Esophagus muscularis mucosa (tissue), 4 donors: ENCODE measurements at regions not wholly inside any gene's neighbourhood (a gene's known extent, or its start where the extent isn't known, plus 50 kb on each side); places are given as distances from the start of the nearest gene placed in this dataset.

Experiments
- CTCF ChIP-seq, 3 experiments: fragments of 200-600 bp in 2 of 3; fragments of 450-650 bp in 1 of 3; sonication (generic) in 2 of 3; IDR thresholded peaks; one replicate each; pipeline ENCODE4 v1.5.1; 2017 to 2019; ENCODE audit warnings: antibody characterized with exemption in 3 of 3, mild to moderate bottlenecking in 2 of 3, moderate library complexity in 1 of 3
- EP300 ChIP-seq: sonication (generic); formaldehyde crosslinking; IDR thresholded peaks from one replicate; pipeline ENCODE4 v1.6.1; 2017; ENCODE audit warnings: antibody characterized with exemption
- POLR2A ChIP-seq: fragments of 450-650 bp; IDR thresholded peaks from one replicate; pipeline ENCODE4 v1.6.1; 2017; ENCODE audit warnings: antibody characterized with exemption, moderate library complexity, mild to moderate bottlenecking, low read depth
- POLR2AphosphoS5 ChIP-seq, 2 donors: sonication (generic); formaldehyde crosslinking; IDR thresholded peaks; one replicate each; pipeline ENCODE4 v1.6.1; 2017; ENCODE audit warnings: antibody characterized with exemption in 2 of 2

DNA sequence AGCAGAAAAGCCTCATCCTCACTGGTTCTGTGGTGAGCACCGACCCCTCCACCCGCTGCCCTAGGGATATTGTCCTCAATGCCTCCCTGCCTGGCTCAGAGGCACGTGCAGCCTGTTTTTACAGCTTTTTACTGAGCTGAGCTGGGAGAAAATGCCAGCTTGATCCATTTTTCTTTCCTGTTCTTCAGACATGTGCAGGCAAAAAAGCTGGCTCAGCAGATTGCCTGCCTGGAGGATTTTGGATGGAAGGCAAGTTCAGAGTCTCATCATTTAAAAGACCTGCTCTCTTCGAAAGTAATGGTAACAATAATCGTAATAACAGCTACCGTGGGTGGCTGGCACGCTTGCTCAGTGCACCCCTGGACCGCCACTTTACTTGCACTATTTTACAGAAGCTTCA, 135.0 kb upstream of the SMIM23 start:
- no peak for TF ChIP-seq CTCF (IDR thresholded peaks at IDR 0.05)
- TF ChIP-seq POLR2A: no peak
- no peak for TF ChIP-seq POLR2AphosphoS5 (IDR thresholded peaks at IDR 0.05)
- TF ChIP-seq EP300: no peak
